Uterus (tissue), 3 donors: ENCODE measurements at regions not wholly inside any gene's neighbourhood (a gene's known extent, or its start where the extent isn't known, plus 50 kb on each side); places are given as distances from the start of the nearest gene placed in this dataset.

ENCODE experiments used
- DNase-seq, 2 donors: peaks; one replicate each; pipeline ENCODE4 v3.0.0-alpha.2; 2019 to 2020
- H3K27ac ChIP-seq, 2 donors: fragments of 200-600 bp; sonication (generic); 1 replicate in 1 of 2; 2 replicates in 1 of 2; pipeline ENCODE4 v1.5.1; 2016 to 2018
- H3K27me3 ChIP-seq, 2 donors: fragments of 200-600 bp; sonication (generic); one replicate each; pipeline ENCODE4 v1.5.1; 2018 to 2019; ENCODE audit warnings: control low read depth in 1 of 2
- H3K36me3 ChIP-seq, 2 donors: fragments of 200-600 bp; sonication (generic); one replicate each; pipeline ENCODE4 v1.5.1; 2019; ENCODE audit warnings: control low read depth in 1 of 2
- H3K4me1 ChIP-seq, 2 donors: fragments of 200-600 bp; sonication (generic); one replicate each; pipeline ENCODE4 v1.5.1; 2018 to 2019; ENCODE audit warnings: control low read depth in 1 of 2
- H3K4me3 ChIP-seq, 2 donors: fragments of 200-600 bp; sonication (generic); 1 replicate in 1 of 2; 2 replicates in 1 of 2; pipeline ENCODE4 v1.5.1; 2018 to 2019; ENCODE audit warnings: mild to moderate bottlenecking in 1 of 2
- H3K9me3 ChIP-seq, 2 donors: fragments of 200-600 bp; sonication (generic); one replicate each; pipeline ENCODE4 v1.5.1; 2019; ENCODE audit warnings: control low read depth in 1 of 2
- POLR2A ChIP-seq, 2 donors: fragments of 450-650 bp; IDR thresholded peaks; one replicate each; pipeline ENCODE4 v1.6.1; 2016; ENCODE audit warnings: antibody characterized with exemption in 2 of 2, mild to moderate bottlenecking in 1 of 2, moderate library complexity in 1 of 2
- intact Hi-C: fragments of 100-400 bp; cut with DNase I; formaldehyde crosslinking; loops from one replicate; pipeline ENCODE4 v1.15.1; 2023; ENCODE audit warnings: low total_unique reads
- TF ChIP-seq, protein P1 (sequence below), 4 experiments: fragments of 200-600 bp in 2 of 4; fragments of 450-650 bp in 2 of 4; sonication (generic) in 2 of 4; IDR thresholded peaks; one replicate each; pipeline ENCODE4 v1.5.1; 2016 to 2019; ENCODE audit warnings: antibody characterized with exemption in 4 of 4, mild to moderate bottlenecking in 2 of 4, moderate library complexity in 1 of 4
- donor health status: DM: yes; HTN: yes; CAD: no.

DNA sequence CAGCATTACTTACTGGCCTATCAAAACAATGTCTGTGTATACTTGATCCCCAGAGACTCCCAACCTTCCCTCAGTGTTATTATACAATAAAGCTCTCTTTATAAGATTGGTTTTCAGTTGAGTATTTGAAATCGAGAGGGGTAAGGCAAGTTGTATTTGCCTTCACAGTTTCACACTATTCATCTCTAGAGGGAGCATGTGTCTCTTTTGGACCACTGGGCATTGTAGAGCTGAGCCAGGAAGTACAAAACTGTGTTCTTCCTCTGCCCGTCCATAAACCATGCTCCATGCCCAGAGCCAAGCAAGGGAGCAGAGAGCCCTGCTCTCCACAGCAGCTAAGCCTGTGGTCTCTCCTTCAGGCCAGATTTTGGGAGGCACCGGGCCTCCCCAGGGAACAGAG, 61.5 kb upstream of the HHIP start:
- DNase-seq: no peak
- H3K27ac ChIP-seq: no peak overlapping the region
- no peaks in the 10 kb centered on the region for H3K9me3 ChIP-seq
- no peak for TF ChIP-seq POLR2A (IDR thresholded peaks at IDR 0.05)
- TF ChIP-seq, protein P1, sequence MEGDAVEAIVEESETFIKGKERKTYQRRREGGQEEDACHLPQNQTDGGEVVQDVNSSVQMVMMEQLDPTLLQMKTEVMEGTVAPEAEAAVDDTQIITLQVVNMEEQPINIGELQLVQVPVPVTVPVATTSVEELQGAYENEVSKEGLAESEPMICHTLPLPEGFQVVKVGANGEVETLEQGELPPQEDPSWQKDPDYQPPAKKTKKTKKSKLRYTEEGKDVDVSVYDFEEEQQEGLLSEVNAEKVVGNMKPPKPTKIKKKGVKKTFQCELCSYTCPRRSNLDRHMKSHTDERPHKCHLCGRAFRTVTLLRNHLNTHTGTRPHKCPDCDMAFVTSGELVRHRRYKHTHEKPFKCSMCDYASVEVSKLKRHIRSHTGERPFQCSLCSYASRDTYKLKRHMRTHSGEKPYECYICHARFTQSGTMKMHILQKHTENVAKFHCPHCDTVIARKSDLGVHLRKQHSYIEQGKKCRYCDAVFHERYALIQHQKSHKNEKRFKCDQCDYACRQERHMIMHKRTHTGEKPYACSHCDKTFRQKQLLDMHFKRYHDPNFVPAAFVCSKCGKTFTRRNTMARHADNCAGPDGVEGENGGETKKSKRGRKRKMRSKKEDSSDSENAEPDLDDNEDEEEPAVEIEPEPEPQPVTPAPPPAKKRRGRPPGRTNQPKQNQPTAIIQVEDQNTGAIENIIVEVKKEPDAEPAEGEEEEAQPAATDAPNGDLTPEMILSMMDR (IDR thresholded peaks at IDR 0.05): no peak
- H3K36me3 ChIP-seq: no peaks in the 10 kb centered on the region
- no peaks in the 10 kb centered on the region for H3K4me1 ChIP-seq
- no peak overlapping the region for H3K4me3 ChIP-seq
- no peaks in the 10 kb centered on the region for H3K27me3 ChIP-seq
- intact Hi-C loops: no loop called here

DNA sequence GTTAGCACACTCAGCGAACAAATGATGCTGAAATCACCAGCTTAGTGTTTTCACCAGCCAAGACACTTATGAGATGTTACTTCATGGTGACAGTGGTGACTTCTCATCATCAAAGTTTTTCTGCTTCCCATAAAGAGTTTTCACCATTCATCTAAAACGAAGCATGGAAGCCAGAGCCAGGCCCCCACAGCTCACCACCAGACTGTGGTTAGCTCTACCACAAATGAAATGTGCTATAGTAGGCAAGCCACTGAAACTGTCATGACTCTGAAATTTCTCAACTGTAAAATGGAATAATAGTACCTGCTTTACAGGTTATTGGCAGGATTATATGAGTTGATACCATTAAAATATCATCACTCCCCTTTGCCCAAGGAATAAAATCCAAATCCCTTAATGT, 56.4 kb upstream of the HHIP start:
- no peak for DNase-seq
- Histone ChIP-seq H3K9me3 (no peaks in the 10 kb centered on the region), H3K27ac (no peak overlapping the region), H3K36me3 (no peaks in the 10 kb centered on the region), H3K27me3 (no peaks in the 10 kb centered on the region), H3K4me1 (no peaks in the 10 kb centered on the region), H3K4me3 (no peak overlapping the region)
- intact Hi-C loops: no loop called here
- TF ChIP-seq POLR2A (IDR thresholded peaks at IDR 0.05): no peak
- TF ChIP-seq, protein P1 (IDR thresholded peaks at IDR 0.05): no peak

DNA sequence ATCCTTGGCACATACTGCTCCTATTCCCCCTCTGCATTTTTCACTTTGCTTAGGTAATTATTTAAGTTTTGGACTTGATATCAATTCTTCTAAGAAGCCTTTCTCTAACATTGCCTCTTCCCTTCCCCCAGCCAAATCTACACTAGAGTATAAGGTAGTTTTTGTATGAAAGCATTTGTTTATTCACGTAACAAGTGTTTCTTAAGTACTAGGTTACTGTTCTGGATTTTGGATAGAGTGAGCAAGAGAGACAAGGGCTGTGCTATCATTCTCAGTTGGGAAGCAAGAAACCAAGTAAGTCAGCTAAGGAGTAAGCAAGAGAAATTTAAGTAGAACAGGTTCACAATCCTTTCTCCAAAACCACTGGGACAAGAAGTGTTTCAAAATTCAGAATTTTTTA, 55.9 kb upstream of the HHIP start:
- Histone ChIP-seq H3K27me3 (no peaks in the 10 kb centered on the region), H3K9me3 (no peaks in the 10 kb centered on the region), H3K36me3 (no peaks in the 10 kb centered on the region), H3K27ac (no peak overlapping the region), H3K4me3 (no peak overlapping the region), H3K4me1 (no peaks in the 10 kb centered on the region)
- intact Hi-C loops: no loop called here
- no peak for TF ChIP-seq POLR2A (IDR thresholded peaks at IDR 0.05)
- TF ChIP-seq, protein P1 (IDR thresholded peaks at IDR 0.05): no peak
- no peak for DNase-seq

DNA sequence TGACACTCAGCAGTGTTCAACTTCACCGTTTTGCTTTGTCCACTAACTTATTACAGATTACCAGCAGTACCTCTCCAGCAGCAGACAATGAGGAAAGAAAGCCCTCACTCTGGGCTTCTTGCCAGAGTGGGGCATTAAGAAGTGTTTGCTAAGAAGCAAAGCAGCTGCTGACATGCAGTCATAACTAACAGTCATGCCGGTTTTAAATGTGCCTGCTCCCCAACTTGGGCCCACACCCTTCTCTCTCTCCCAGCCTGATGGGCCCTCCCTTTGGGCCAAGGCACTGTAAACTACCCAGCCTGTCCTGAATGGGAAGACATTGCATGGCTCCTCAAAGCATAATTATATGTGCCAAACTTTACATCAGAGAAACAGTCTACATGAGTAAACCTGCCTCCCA, 54.6 kb upstream of the HHIP start:
- H3K27ac ChIP-seq: no peak overlapping the region
- intact Hi-C loops: no loop called here
- no peaks in the 10 kb centered on the region for H3K9me3 ChIP-seq
- no peaks in the 10 kb centered on the region for H3K36me3 ChIP-seq
- no peak overlapping the region for H3K4me3 ChIP-seq
- no peak for DNase-seq
- no peak for TF ChIP-seq POLR2A (IDR thresholded peaks at IDR 0.05)
- TF ChIP-seq, protein P1 (IDR thresholded peaks at IDR 0.05): no peak
- H3K4me1 ChIP-seq: no peaks in the 10 kb centered on the region
- H3K27me3 ChIP-seq: no peaks in the 10 kb centered on the region

DNA sequence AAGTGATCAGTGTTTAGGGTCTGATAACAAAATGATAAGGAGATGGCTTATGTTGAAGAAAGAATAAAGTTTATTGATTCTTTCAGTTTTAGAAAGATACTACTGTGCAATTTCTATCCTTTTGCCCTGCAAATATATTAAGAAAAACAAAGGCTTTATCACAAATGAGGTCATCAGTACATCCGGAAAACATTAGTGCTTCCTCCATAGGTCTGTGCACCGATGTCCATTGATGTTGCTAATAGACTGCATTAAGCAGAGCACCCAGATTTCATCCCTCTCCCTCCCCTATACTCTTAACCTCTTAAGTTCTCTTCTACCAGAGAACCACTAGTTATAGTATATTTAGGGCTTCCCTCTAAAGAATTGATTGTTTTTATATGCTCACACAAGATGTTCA, 53.7 kb upstream of the HHIP start:
- no peaks in the 10 kb centered on the region for H3K27me3 ChIP-seq
- intact Hi-C loops: no loop called here
- no peaks in the 10 kb centered on the region for H3K4me1 ChIP-seq
- TF ChIP-seq, protein P1 (IDR thresholded peaks at IDR 0.05): no peak
- no peak for TF ChIP-seq POLR2A (IDR thresholded peaks at IDR 0.05)
- no peaks in the 10 kb centered on the region for H3K9me3 ChIP-seq
- no peak overlapping the region for H3K27ac ChIP-seq
- no peak for DNase-seq
- no peaks in the 10 kb centered on the region for H3K36me3 ChIP-seq
- H3K4me3 ChIP-seq: no peak overlapping the region
